ENCODE measurements at regions not wholly inside any gene's neighbourhood (a gene's known extent, or its start where the extent isn't known, plus 50 kb on each side); places are given as distances from the start of the nearest gene placed in this dataset.

GRCh38 chr10:108003061-108003460, 838.6 kb upstream of the SORCS1 start (continued):
- TF ChIP-seq, protein P1, sequence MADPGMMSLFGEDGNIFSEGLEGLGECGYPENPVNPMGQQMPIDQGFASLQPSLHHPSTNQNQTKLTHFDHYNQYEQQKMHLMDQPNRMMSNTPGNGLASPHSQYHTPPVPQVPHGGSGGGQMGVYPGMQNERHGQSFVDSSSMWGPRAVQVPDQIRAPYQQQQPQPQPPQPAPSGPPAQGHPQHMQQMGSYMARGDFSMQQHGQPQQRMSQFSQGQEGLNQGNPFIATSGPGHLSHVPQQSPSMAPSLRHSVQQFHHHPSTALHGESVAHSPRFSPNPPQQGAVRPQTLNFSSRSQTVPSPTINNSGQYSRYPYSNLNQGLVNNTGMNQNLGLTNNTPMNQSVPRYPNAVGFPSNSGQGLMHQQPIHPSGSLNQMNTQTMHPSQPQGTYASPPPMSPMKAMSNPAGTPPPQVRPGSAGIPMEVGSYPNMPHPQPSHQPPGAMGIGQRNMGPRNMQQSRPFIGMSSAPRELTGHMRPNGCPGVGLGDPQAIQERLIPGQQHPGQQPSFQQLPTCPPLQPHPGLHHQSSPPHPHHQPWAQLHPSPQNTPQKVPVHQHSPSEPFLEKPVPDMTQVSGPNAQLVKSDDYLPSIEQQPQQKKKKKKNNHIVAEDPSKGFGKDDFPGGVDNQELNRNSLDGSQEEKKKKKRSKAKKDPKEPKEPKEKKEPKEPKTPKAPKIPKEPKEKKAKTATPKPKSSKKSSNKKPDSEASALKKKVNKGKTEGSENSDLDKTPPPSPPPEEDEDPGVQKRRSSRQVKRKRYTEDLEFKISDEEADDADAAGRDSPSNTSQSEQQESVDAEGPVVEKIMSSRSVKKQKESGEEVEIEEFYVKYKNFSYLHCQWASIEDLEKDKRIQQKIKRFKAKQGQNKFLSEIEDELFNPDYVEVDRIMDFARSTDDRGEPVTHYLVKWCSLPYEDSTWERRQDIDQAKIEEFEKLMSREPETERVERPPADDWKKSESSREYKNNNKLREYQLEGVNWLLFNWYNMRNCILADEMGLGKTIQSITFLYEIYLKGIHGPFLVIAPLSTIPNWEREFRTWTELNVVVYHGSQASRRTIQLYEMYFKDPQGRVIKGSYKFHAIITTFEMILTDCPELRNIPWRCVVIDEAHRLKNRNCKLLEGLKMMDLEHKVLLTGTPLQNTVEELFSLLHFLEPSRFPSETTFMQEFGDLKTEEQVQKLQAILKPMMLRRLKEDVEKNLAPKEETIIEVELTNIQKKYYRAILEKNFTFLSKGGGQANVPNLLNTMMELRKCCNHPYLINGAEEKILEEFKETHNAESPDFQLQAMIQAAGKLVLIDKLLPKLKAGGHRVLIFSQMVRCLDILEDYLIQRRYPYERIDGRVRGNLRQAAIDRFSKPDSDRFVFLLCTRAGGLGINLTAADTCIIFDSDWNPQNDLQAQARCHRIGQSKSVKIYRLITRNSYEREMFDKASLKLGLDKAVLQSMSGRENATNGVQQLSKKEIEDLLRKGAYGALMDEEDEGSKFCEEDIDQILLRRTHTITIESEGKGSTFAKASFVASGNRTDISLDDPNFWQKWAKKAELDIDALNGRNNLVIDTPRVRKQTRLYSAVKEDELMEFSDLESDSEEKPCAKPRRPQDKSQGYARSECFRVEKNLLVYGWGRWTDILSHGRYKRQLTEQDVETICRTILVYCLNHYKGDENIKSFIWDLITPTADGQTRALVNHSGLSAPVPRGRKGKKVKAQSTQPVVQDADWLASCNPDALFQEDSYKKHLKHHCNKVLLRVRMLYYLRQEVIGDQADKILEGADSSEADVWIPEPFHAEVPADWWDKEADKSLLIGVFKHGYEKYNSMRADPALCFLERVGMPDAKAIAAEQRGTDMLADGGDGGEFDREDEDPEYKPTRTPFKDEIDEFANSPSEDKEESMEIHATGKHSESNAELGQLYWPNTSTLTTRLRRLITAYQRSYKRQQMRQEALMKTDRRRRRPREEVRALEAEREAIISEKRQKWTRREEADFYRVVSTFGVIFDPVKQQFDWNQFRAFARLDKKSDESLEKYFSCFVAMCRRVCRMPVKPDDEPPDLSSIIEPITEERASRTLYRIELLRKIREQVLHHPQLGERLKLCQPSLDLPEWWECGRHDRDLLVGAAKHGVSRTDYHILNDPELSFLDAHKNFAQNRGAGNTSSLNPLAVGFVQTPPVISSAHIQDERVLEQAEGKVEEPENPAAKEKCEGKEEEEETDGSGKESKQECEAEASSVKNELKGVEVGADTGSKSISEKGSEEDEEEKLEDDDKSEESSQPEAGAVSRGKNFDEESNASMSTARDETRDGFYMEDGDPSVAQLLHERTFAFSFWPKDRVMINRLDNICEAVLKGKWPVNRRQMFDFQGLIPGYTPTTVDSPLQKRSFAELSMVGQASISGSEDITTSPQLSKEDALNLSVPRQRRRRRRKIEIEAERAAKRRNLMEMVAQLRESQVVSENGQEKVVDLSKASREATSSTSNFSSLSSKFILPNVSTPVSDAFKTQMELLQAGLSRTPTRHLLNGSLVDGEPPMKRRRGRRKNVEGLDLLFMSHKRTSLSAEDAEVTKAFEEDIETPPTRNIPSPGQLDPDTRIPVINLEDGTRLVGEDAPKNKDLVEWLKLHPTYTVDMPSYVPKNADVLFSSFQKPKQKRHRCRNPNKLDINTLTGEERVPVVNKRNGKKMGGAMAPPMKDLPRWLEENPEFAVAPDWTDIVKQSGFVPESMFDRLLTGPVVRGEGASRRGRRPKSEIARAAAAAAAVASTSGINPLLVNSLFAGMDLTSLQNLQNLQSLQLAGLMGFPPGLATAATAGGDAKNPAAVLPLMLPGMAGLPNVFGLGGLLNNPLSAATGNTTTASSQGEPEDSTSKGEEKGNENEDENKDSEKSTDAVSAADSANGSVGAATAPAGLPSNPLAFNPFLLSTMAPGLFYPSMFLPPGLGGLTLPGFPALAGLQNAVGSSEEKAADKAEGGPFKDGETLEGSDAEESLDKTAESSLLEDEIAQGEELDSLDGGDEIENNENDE (IDR thresholded peaks at IDR 0.05; ENCODE audit: insufficient replicate concordance, low read length) = no peak
- TF ChIP-seq ATF2 (IDR thresholded peaks at IDR 0.05; ENCODE audit: low read length) (no peak), SUZ12 (IDR thresholded peaks at IDR 0.05; ENCODE audit: low read length) (no peak)
